GM23338 (cell line): ENCODE measurements at regions not wholly inside any gene's neighbourhood (a gene's known extent, or its start where the extent isn't known, plus 50 kb on each side); places are given as distances from the start of the nearest gene placed in this dataset.

Experiments used
- ATAC-seq: fragments of 200-7000 bp; cut with Tn5 transposase; 3 replicates; pipeline ENCODE4 v1.9.1; 2020
- DNase-seq: peaks from one replicate; pipeline ENCODE4 v3.0.0-alpha.2; 2015; ENCODE audit warnings: low spot score
- H2AFZ ChIP-seq: fragments of 200-600 bp; sonication (generic); 2 replicates; pipeline ENCODE4 v1.8.0; 2016; ENCODE audit warnings: antibody characterized with exemption, mild to moderate bottlenecking, moderate library complexity
- H3F3A ChIP-seq: fragments of 200-600 bp; sonication (generic); replicated peaks from 2 replicates; pipeline ENCODE4 v1.8.0; 2017; ENCODE audit warnings: antibody characterized with exemption, mixed run types, low read depth
- H3K27ac ChIP-seq: fragments of 200-600 bp; sonication (generic); 2 replicates; pipeline ENCODE4 v1.6.1; 2016; ENCODE audit warnings: low read depth
- H3K27me3 ChIP-seq: fragments of 200-600 bp; sonication (generic); 2 replicates; pipeline ENCODE4 v1.8.0; 2016; ENCODE audit warnings: mild to moderate bottlenecking, mixed run types, moderate library complexity; ENCODE audit not compliant: insufficient read depth
- H3K36me3 ChIP-seq: fragments of 200-600 bp; sonication (generic); 2 replicates; pipeline ENCODE4 v1.8.0; 2016; ENCODE audit warnings: mild to moderate bottlenecking; ENCODE audit not compliant: insufficient read depth
- H3K4me1 ChIP-seq: fragments of 200-600 bp; sonication (generic); 2 replicates; pipeline ENCODE4 v1.8.0; 2016; ENCODE audit warnings: mild to moderate bottlenecking, moderate library complexity; ENCODE audit not compliant: insufficient read depth
- H3K4me2 ChIP-seq: fragments of 200-600 bp; sonication (generic); 2 replicates; pipeline ENCODE4 v1.7.1; 2017; ENCODE audit warnings: mixed run types
- H3K4me3 ChIP-seq: fragments of 200-600 bp; sonication (generic); 2 replicates; pipeline ENCODE4 v1.6.1; 2016; ENCODE audit warnings: mixed run types
- H3K79me2 ChIP-seq: fragments of 200-600 bp; sonication (generic); replicated peaks from 2 replicates; pipeline ENCODE4 v1.8.0; 2017; ENCODE audit warnings: mild to moderate bottlenecking; ENCODE audit not compliant: insufficient read depth
- H3K9me2 ChIP-seq: fragments of 200-600 bp; sonication (generic); 2 replicates; pipeline ENCODE4 v1.8.0; 2017; ENCODE audit not compliant: insufficient read depth
- H4K20me1 ChIP-seq: fragments of 200-600 bp; sonication (generic); replicated peaks from 2 replicates; pipeline ENCODE4 v1.8.0; 2017; ENCODE audit warnings: mild to moderate bottlenecking; ENCODE audit not compliant: insufficient read depth
- H3K27ac Mint-ChIP-seq: 2 replicates; pipeline ENCODE4 v1.8.0; 2020; ENCODE audit warnings: inconsistent platforms, mild to moderate bottlenecking, moderate library complexity, mixed read lengths
- H3K27me3 Mint-ChIP-seq: 3 replicates; pipeline ENCODE4 v1.8.0; 2022; ENCODE audit warnings: low read depth, mild to moderate bottlenecking, moderate library complexity, mixed read lengths, inconsistent platforms; ENCODE audit not compliant: insufficient read depth, poor library complexity
- H3K36me3 Mint-ChIP-seq: 3 replicates; pipeline ENCODE4 v1.8.0; 2021; ENCODE audit warnings: low read depth, mild to moderate bottlenecking, inconsistent platforms, moderate library complexity, mixed read lengths
- H3K4me1 Mint-ChIP-seq: 3 replicates; pipeline ENCODE4 v1.8.0; 2020; ENCODE audit warnings: mild to moderate bottlenecking, inconsistent platforms, mixed read lengths
- H3K4me3 Mint-ChIP-seq: 3 replicates; pipeline ENCODE4 v1.8.0; 2021; ENCODE audit warnings: moderate library complexity, mild to moderate bottlenecking, inconsistent platforms, mixed read lengths
- H3K9me3 Mint-ChIP-seq: 3 replicates; pipeline ENCODE4 v1.8.0; 2020; ENCODE audit warnings: moderate library complexity, mild to moderate bottlenecking, inconsistent platforms, mixed read lengths
- CREB1 ChIP-seq: fragments of 250-450 bp; sonication (Bioruptor Pico); IDR thresholded peaks from 2 replicates; pipeline ENCODE4 v1.5.0; 2020; ENCODE audit warnings: low read depth, mild to moderate bottlenecking, moderate library complexity
- ETS1 ChIP-seq: IDR thresholded peaks from 2 replicates; pipeline ENCODE4 v1.6.1; 2016; ENCODE audit warnings: antibody characterized with exemption
- EZH2 ChIP-seq: fragments of 200-600 bp; sonication (generic); IDR thresholded peaks from one replicate; pipeline ENCODE4 v1.8.0; 2017; ENCODE audit warnings: antibody characterized with exemption, mild to moderate bottlenecking, low read depth; ENCODE audit not compliant: unreplicated experiment
- JUNB ChIP-seq: IDR thresholded peaks from one replicate; pipeline ENCODE4 v1.6.1; 2016; ENCODE audit warnings: antibody characterized with exemption; ENCODE audit not compliant: unreplicated experiment
- NANOG ChIP-seq: IDR thresholded peaks from 2 replicates; pipeline ENCODE4 v1.6.1; 2016; ENCODE audit warnings: antibody characterized with exemption, borderline replicate concordance
- POLR2AphosphoS5 ChIP-seq: IDR thresholded peaks from 2 replicates; pipeline ENCODE4 v1.6.1; 2016; ENCODE audit warnings: antibody characterized with exemption, low read depth
- REST ChIP-seq: IDR thresholded peaks from one replicate; pipeline ENCODE4 v1.6.1; 2018; ENCODE audit warnings: antibody characterized with exemption; ENCODE audit not compliant: unreplicated experiment
- STAT1 ChIP-seq: IDR thresholded peaks from one replicate; pipeline ENCODE4 v1.6.1; 2016; ENCODE audit warnings: antibody characterized with exemption; ENCODE audit not compliant: unreplicated experiment
- ZNF114 ChIP-seq: fragments of 250-450 bp; sonication (Bioruptor Pico); IDR thresholded peaks from 2 replicates; pipeline ENCODE4 v1.5.0; 2020; ENCODE audit warnings: mild to moderate bottlenecking, moderate library complexity
- ZNF331 ChIP-seq: fragments of 250-450 bp; sonication (Bioruptor Pico); IDR thresholded peaks from 2 replicates; pipeline ENCODE4 v1.5.0; 2020; ENCODE audit warnings: low read depth, mild to moderate bottlenecking, moderate library complexity
- ZNF462 ChIP-seq: fragments of 250-450 bp; sonication (Bioruptor Pico); IDR thresholded peaks from 2 replicates; pipeline ENCODE4 v1.5.0; 2020; ENCODE audit warnings: mild to moderate bottlenecking, moderate library complexity

- TF ChIP-seq REST (no peak), STAT1 (no peak)
Measured at GRCh38 chr16:26195225-26195624, 503.5 kb downstream of the HS3ST4 start (continued).

GRCh38 chr16:26196310-26196709 lies 504.6 kb downstream of the HS3ST4 start:
- Histone ChIP-seq H3F3A (no peaks in the 10 kb centered on the region; the same call in 1 of the 2 replicates), H3K4me3 (no peak overlapping the region), H3K4me1 (no peaks in the 10 kb centered on the region), H2AFZ (no peak overlapping the region), H3K27ac (no peak overlapping the region), H3K4me2 (no peak overlapping the region), H3K36me3 (no peaks in the 10 kb centered on the region; the same call in 1 of the 2 replicates), H3K27me3 (no peaks in the 10 kb centered on the region), H3K79me2 (no peaks in the 10 kb centered on the region), H3K9me2 (peaks cover 5% of the 10 kb centered on the region; the same call in 1 of the 2 replicates), H4K20me1 (no peaks in the 10 kb centered on the region)
- peaks cover 72% of the 10 kb centered on the region for H3K9me3 Mint-ChIP-seq
- H3K4me1 Mint-ChIP-seq = no peaks in the 10 kb centered on the region
- H3K36me3 Mint-ChIP-seq = peaks cover 3% of the 10 kb centered on the region; the same call in 1 of the 3 replicates
- H3K4me3 Mint-ChIP-seq = no peak overlapping the region
- peaks cover 1% of the 10 kb centered on the region for H3K27me3 Mint-ChIP-seq
- no peak for ATAC-seq
- H3K27ac Mint-ChIP-seq = no peak overlapping the region
- no peak for DNase-seq
- TF ChIP-seq EZH2 = no peak
- no peak for TF ChIP-seq CREB1 (CRISPR knock-in tag)
- TF ChIP-seq NANOG = no peak
- TF ChIP-seq STAT1 = no peak
- TF ChIP-seq JUNB = no peak
- TF ChIP-seq POLR2AphosphoS5 = no peak
- TF ChIP-seq REST = no peak
- TF ChIP-seq ZNF462 = no peak
- no peak for TF ChIP-seq ETS1
- no peak for TF ChIP-seq ZNF114
- TF ChIP-seq ZNF331 (CRISPR knock-in tag) = no peak
